ENCODE measurements at regions not wholly inside any gene's neighbourhood (a gene's known extent, or its start where the extent isn't known, plus 50 kb on each side); places are given as distances from the start of the nearest gene placed in this dataset.

DNA sequence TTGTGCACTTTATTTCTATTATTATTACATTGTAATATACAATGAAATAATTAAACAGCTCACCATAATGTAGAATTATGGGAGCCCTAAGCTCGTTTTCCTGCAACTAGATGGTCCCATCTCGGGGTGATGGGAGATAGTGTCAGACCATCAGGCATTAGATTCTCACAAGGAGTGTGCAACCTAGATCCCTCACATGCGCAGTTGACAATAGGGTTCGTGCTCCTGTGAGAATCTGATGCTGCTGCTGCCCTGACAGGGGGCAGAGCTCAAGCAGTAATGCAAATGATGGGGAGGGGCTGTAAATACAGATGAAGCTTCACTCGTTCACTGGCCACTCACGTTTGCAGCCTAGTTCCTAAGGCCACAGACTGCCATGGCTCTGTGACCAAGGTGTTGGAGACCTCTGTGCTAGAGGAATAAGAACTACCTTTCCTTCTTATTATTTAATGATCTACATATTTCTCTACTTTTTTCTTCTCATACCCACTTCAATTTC is 492.9 kb upstream of the INTU start:
- no peaks in the 10 kb centered on the region for H3K4me1 ChIP-seq (ENCODE audit: control insufficient read depth, insufficient read depth, low read length)
- H3K27ac ChIP-seq (ENCODE audit: low read length), result no peak overlapping the region
- H3K27me3 ChIP-seq (ENCODE audit: control insufficient read depth, insufficient read depth, low read length), result no peaks in the 10 kb centered on the region
- no peak for DNase-seq
- 94% methylated on average over 2 of the region's 6 CpGs for WGBS (ENCODE audit: insufficient coverage)
- H3K9me3 ChIP-seq (replicated peaks; ENCODE audit: control insufficient read depth, low read depth, low read length), result no peaks in the 10 kb centered on the region
- H3K4me3 ChIP-seq (ENCODE audit: low read length), result no peak overlapping the region
- no peaks in the 10 kb centered on the region for H3K36me3 ChIP-seq (ENCODE audit: control insufficient read depth, insufficient read depth, low read length)

DNA sequence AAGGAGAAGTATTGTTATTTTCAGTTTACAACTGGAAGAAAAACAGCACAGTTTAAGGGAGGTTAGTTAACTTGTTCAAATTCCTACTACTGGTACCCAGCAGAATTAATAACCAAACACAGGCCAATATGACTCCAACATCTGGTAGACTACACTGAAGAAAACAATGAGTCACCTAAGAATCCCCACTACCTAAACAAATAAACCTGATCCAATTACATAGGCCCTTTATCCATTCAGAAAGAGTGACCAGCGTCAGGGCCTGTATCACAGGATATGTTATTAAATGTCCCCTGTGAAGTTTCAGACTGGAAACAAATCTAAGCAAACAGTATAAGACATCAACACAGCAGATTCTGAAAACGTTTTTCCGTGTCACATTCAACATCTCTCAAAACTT is 492.5 kb upstream of the INTU start:
- Histone ChIP-seq H3K36me3 (ENCODE audit: control insufficient read depth, insufficient read depth, low read length) (no peaks in the 10 kb centered on the region), H3K9me3 (replicated peaks; ENCODE audit: control insufficient read depth, low read depth, low read length) (no peaks in the 10 kb centered on the region), H3K27me3 (ENCODE audit: control insufficient read depth, insufficient read depth, low read length) (no peaks in the 10 kb centered on the region), H3K4me1 (ENCODE audit: control insufficient read depth, insufficient read depth, low read length) (peaks cover 4% of the 10 kb centered on the region), H3K27ac (ENCODE audit: low read length) (no peak overlapping the region), H3K4me3 (ENCODE audit: low read length) (no peak overlapping the region)
- 80% methylated on average over 1 of the region's 3 CpGs for WGBS (ENCODE audit: insufficient coverage)
- DNase-seq, result no peak

DNA sequence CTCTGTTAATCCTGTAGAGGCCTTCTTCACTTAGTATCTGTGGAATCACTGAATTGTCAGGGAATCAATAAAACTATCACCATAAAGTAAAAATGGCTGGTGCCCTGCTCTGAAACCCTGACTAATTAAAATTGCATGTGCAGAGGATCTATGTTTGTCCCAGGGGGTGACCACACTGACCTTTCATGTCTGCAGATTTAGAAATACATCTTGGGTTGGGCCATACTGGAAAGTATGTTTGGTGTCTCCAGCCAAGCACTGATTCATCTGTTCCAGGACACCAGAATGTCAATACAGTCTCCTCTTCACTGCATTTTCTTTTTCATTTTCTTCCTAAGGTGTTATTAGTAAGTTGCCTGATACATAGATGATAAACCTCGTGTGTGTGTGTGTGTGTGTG is 490.9 kb upstream of the INTU start:
- H3K27me3 ChIP-seq (ENCODE audit: control insufficient read depth, insufficient read depth, low read length), result no peaks in the 10 kb centered on the region
- H3K4me1 ChIP-seq (ENCODE audit: control insufficient read depth, insufficient read depth, low read length), result peaks cover 8% of the 10 kb centered on the region
- no peak overlapping the region for H3K27ac ChIP-seq (ENCODE audit: low read length)
- H3K9me3 ChIP-seq (replicated peaks; ENCODE audit: control insufficient read depth, low read depth, low read length), result no peaks in the 10 kb centered on the region
- no peak overlapping the region for H3K4me3 ChIP-seq (ENCODE audit: low read length)
- DNase-seq, result peak; percentile 72
- WGBS (ENCODE audit: insufficient coverage), result no CpG with 5 or more reads among the region's 1 CpG
- H3K36me3 ChIP-seq (ENCODE audit: control insufficient read depth, insufficient read depth, low read length), result no peaks in the 10 kb centered on the region

DNA sequence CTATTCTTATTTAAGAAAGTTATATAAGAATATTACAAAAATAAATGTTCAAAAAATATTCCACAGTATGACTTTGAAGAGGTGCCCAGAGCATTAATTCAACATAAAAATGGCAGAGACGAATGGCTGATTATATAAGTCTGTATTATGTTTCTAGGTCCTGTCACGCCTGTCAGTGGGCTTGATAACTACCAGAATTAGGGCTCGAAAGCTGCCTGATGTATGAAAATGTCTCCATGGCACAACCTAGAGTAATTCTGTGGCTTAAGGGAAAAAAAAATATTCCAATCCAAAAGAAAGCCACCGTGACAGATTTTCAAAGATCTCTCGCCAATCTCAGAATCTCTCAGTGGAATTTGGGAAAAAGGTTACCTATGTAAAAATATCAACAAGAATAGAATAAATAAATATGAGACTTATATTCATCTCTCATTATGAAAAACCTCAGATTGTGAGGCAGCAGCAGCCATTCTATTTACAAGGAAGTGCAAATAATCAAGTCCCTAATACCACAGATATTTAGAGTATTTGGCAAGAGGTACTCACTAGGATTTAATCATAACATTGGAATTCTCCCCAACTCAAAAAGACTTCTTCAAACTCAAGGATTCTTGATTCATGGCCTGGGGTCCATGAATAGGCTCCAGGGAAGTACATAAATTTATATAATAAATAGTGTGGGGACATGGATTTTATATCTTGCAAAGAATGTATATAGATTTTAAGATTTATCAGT is 489.1 kb upstream of the INTU start:
- peaks cover 8% of the 10 kb centered on the region for H3K4me1 ChIP-seq (ENCODE audit: control insufficient read depth, insufficient read depth, low read length)
- H3K4me3 ChIP-seq (ENCODE audit: low read length), result no peak overlapping the region
- peak; percentile 51 for DNase-seq
- H3K27me3 ChIP-seq (ENCODE audit: control insufficient read depth, insufficient read depth, low read length), result no peaks in the 10 kb centered on the region
- H3K36me3 ChIP-seq (ENCODE audit: control insufficient read depth, insufficient read depth, low read length), result no peaks in the 10 kb centered on the region
- H3K9me3 ChIP-seq (replicated peaks; ENCODE audit: control insufficient read depth, low read depth, low read length), result no peaks in the 10 kb centered on the region
- no peak overlapping the region for H3K27ac ChIP-seq (ENCODE audit: low read length)
- 88% methylated on average over 1 of the region's 5 CpGs for WGBS (ENCODE audit: insufficient coverage)

DNA sequence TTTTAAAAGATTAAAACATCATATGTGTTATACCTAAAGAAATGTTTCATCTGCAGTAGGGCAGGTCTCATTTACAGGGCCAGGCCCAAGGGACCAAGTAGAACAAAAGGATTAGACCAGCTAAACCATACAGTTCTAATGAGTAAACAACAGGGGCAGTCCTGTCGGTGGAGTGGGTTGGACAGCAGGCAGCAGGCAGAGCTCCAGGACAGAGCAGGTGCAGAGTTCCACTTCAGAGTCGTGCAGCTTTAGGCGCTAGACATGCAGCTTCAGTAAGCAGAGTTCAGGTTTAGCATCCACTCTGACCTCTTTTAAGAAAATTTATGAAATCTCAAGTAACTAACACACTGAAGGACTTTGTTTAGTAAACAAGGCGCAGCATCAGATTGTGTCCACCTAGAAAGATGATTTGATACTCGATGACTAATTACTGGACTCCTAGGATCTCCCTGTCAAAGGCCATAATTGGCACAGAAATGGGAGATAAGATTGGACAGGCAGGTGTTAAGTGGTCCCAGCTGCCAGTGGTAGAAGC is 487.7 kb upstream of the INTU start:
- Histone ChIP-seq H3K4me3 (ENCODE audit: low read length) (no peak overlapping the region), H3K36me3 (ENCODE audit: control insufficient read depth, insufficient read depth, low read length) (no peaks in the 10 kb centered on the region), H3K27ac (ENCODE audit: low read length) (no peak overlapping the region), H3K9me3 (replicated peaks; ENCODE audit: control insufficient read depth, low read depth, low read length) (no peaks in the 10 kb centered on the region), H3K4me1 (ENCODE audit: control insufficient read depth, insufficient read depth, low read length) (peaks cover 8% of the 10 kb centered on the region), H3K27me3 (ENCODE audit: control insufficient read depth, insufficient read depth, low read length) (no peaks in the 10 kb centered on the region)
- DNase-seq, result peak; percentile 55
- 37% methylated on average over 3 of the region's 5 CpGs for WGBS (ENCODE audit: insufficient coverage)

DNA sequence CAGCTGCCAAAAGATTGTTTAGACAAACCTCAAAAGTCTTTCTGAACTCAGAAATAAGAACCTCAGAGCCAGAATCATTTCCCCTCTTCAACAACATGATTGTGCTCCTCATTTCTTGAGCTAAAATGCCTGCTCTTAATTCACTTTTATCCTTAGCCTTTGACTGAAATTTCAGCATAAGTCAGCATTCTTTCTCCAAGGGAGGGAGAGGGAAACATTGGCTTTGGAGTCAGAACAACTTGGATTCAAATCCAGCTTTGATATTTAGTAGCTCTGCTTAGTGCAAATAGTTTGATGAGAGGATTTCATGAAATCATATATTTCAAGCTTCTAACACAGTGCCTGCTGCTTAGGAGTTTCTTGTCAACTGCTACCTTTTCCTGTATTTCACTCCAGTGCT is 484.6 kb upstream of the INTU start:
- Histone ChIP-seq H3K27me3 (ENCODE audit: control insufficient read depth, insufficient read depth, low read length) (no peaks in the 10 kb centered on the region), H3K36me3 (ENCODE audit: control insufficient read depth, insufficient read depth, low read length) (no peaks in the 10 kb centered on the region), H3K4me3 (ENCODE audit: low read length) (no peak overlapping the region), H3K9me3 (replicated peaks; ENCODE audit: control insufficient read depth, low read depth, low read length) (no peaks in the 10 kb centered on the region), H3K4me1 (ENCODE audit: control insufficient read depth, insufficient read depth, low read length) (peaks cover 8% of the 10 kb centered on the region), H3K27ac (ENCODE audit: low read length) (no peak overlapping the region)
- peak; percentile 63 for DNase-seq

DNA sequence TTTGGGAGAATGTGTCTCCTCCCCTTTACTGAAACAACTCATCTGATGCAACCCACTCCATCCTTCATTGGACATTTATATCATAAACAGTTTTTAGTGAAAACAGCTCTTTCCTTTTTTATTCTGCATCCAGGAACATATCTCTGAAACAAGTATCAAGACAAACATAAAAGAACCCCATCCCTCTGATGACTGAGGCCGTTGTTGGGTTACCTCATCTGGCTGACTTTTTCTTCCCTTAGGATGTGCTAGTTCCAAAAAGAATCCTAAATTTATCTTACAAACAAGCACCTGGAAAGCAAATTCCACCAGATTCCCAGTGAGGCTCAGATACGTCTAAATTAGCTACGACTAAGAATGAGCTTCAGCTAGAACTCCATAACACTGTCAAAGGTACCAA is 483.7 kb upstream of the INTU start:
- Histone ChIP-seq H3K27me3 (ENCODE audit: control insufficient read depth, insufficient read depth, low read length) (no peaks in the 10 kb centered on the region), H3K36me3 (ENCODE audit: control insufficient read depth, insufficient read depth, low read length) (no peaks in the 10 kb centered on the region), H3K4me1 (ENCODE audit: control insufficient read depth, insufficient read depth, low read length) (peaks cover 8% of the 10 kb centered on the region), H3K9me3 (replicated peaks; ENCODE audit: control insufficient read depth, low read depth, low read length) (no peaks in the 10 kb centered on the region), H3K27ac (ENCODE audit: low read length) (no peak overlapping the region), H3K4me3 (ENCODE audit: low read length) (no peak overlapping the region)
- WGBS (ENCODE audit: insufficient coverage), result 43% methylated on average over 1 of the region's 3 CpGs
- peak; percentile 81 for DNase-seq

DNA sequence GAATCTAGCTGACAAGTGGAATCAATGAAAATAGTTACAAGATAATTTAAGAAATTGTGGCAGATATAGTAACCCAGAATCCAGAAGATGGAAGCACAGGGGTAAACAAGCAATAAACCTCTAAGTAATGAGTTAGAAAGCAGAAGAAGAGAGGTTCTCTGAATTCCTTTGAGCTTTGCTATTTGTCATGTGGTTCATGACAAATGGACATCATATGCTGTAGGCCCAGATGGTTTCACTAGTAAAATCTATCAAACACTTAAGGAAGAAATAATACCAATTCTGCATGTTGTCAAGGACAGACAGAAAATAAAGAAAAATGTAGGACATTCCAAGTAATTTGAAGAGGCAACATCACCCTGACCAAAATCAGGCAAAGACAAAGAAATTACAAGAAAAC is 480.8 kb upstream of the INTU start:
- Histone ChIP-seq H3K27ac (ENCODE audit: low read length) (no peak overlapping the region), H3K9me3 (replicated peaks; ENCODE audit: control insufficient read depth, low read depth, low read length) (no peaks in the 10 kb centered on the region), H3K27me3 (ENCODE audit: control insufficient read depth, insufficient read depth, low read length) (no peaks in the 10 kb centered on the region), H3K4me1 (ENCODE audit: control insufficient read depth, insufficient read depth, low read length) (no peaks in the 10 kb centered on the region), H3K4me3 (ENCODE audit: low read length) (no peak overlapping the region), H3K36me3 (ENCODE audit: control insufficient read depth, insufficient read depth, low read length) (no peaks in the 10 kb centered on the region)
- no peak for DNase-seq

DNA sequence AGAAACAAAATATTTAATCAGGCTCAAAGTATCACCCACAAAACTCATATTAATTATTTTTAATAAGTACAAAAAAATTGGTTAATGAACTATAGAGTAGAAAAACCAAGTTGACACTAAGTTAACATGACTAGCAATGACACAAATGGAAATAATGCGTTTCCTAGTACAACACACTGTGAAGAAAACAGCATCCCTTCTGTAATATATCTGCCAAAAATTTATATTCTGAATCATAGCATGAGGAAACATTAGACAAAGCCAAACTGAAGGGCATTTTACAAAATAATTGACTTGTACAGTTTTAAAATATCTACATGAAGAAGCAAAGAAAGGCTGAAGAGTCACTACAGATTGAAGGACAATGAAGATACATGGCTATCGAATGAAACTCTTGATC is 477.6 kb upstream of the INTU start:
- peak; percentile 54 for DNase-seq
- H3K27me3 ChIP-seq (ENCODE audit: control insufficient read depth, insufficient read depth, low read length), result no peaks in the 10 kb centered on the region

DNA sequence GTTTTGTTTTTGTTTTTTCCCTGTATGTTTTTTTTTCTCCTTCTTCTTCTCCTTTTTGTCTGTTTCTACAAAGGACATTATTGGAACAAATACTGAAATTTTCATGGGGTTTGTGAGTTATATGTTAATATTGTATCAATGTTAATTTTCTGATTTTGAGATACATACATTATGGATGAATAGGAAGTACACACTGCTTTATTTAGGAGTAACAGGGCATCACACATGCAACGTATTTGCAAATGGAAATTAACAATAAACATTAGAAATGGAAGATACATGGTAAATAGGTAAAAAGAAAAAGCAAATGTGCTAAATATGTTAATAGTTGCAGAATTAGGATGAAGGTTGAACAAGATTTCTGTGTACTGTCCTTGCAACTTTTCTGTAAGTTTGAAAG is 477.2 kb upstream of the INTU start:
- DNase-seq, result no peak
- no peaks in the 10 kb centered on the region for H3K4me1 ChIP-seq (ENCODE audit: control insufficient read depth, insufficient read depth, low read length)
- H3K9me3 ChIP-seq (replicated peaks; ENCODE audit: control insufficient read depth, low read depth, low read length), result no peaks in the 10 kb centered on the region
- no peak overlapping the region for H3K27ac ChIP-seq (ENCODE audit: low read length)
- WGBS (ENCODE audit: insufficient coverage), result no CpG with 5 or more reads among the region's 1 CpG
- H3K27me3 ChIP-seq (ENCODE audit: control insufficient read depth, insufficient read depth, low read length), result no peaks in the 10 kb centered on the region
- no peaks in the 10 kb centered on the region for H3K36me3 ChIP-seq (ENCODE audit: control insufficient read depth, insufficient read depth, low read length)
- no peak overlapping the region for H3K4me3 ChIP-seq (ENCODE audit: low read length)

More for the DNA sequence above, 477.6 kb upstream of the INTU start:
- Histone ChIP-seq H3K4me1 (ENCODE audit: control insufficient read depth, insufficient read depth, low read length) (no peaks in the 10 kb centered on the region), H3K9me3 (replicated peaks; ENCODE audit: control insufficient read depth, low read depth, low read length) (no peaks in the 10 kb centered on the region), H3K27ac (ENCODE audit: low read length) (no peak overlapping the region), H3K4me3 (ENCODE audit: low read length) (no peak overlapping the region), H3K36me3 (ENCODE audit: control insufficient read depth, insufficient read depth, low read length) (no peaks in the 10 kb centered on the region)
- WGBS (ENCODE audit: insufficient coverage), result no CpG with 5 or more reads among the region's 2 CpGs

DNA sequence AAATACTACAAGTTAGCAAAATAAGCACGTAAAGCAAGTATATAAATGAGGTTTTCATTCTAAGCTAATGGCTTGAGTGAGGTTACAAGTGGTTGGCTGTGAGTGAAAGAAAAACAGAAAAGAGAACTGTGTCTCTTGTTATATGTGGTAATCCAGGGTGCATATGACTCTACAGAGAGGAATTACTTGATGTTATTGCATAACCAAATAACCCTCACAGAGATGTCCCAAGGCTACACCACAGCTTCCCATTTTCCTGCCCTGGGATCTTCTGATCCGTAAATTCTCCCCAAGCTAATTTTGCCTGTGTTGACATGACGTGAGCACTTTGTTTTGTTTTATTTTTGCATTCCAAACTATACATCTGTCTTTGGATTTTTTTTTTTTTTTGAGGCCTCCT is 470.0 kb upstream of the INTU start:
- no peak overlapping the region for H3K27ac ChIP-seq (ENCODE audit: low read length)
- H3K4me3 ChIP-seq (ENCODE audit: low read length), result no peak overlapping the region
- H3K27me3 ChIP-seq (ENCODE audit: control insufficient read depth, insufficient read depth, low read length), result no peaks in the 10 kb centered on the region
- 80% methylated on average over 1 of the region's 3 CpGs for WGBS (ENCODE audit: insufficient coverage)
- no peaks in the 10 kb centered on the region for H3K4me1 ChIP-seq (ENCODE audit: control insufficient read depth, insufficient read depth, low read length)
- H3K9me3 ChIP-seq (replicated peaks; ENCODE audit: control insufficient read depth, low read depth, low read length), result no peaks in the 10 kb centered on the region
- no peaks in the 10 kb centered on the region for H3K36me3 ChIP-seq (ENCODE audit: control insufficient read depth, insufficient read depth, low read length)
- no peak for DNase-seq
